ENCODE measurements at regions not wholly inside any gene's neighbourhood (a gene's known extent, or its start where the extent isn't known, plus 50 kb on each side); places are given as distances from the start of the nearest gene placed in this dataset.

- H3K9me3 ChIP-seq (ENCODE audit: severe bottlenecking), result no peaks in the 10 kb centered on the region
- DNase-seq, result no peak
- TF ChIP-seq CTCF (IDR thresholded peaks at IDR 0.05; ENCODE audit: low read depth, low read length), result no peak
- no peak overlapping the region for H3K4me3 ChIP-seq (ENCODE audit: low read depth, low read length)
- no peaks in the 10 kb centered on the region for H3K36me3 ChIP-seq
- H3K27ac ChIP-seq, result no peak overlapping the region
- H3K27me3 ChIP-seq (ENCODE audit: insufficient read depth, low read depth, severe bottlenecking), result peaks cover 48% of the 10 kb centered on the region
These were observed 547.4 kb downstream of the LTN1 start for GRCh38 chr21:28445141-28445830.

DNA sequence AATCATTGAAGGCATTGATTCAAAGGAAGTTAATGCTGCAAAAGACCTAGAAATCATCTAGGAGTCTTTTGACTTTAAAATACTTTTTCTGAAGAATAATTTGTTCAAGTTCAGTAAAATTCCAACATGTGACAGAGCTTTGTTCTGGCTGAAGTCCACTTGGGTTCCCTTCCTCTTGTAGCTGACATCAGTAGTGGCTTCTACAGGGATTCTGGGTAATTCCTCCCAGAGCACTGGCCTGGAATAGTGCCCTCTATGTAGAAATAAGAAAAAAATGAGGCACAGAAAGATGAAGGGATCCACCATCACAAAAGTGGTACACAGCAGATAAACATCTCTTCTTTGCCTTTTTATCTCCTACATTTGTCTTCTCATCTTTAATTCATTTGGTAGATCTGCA is 548.1 kb downstream of the LTN1 start:
- H3K27ac ChIP-seq, result no peak overlapping the region
- DNase-seq, result no peak

GRCh38 chr21:28444111-28444510 is 548.6 kb downstream of the LTN1 start:
- Histone ChIP-seq H3K27me3 (ENCODE audit: insufficient read depth, low read depth, severe bottlenecking) (peaks cover 47% of the 10 kb centered on the region), H3K36me3 (no peaks in the 10 kb centered on the region), H3K4me3 (ENCODE audit: low read depth, low read length) (no peak overlapping the region), H3K27ac (no peak overlapping the region), H3K9me3 (ENCODE audit: severe bottlenecking) (no peaks in the 10 kb centered on the region)
- DNase-seq, result no peak
- no peak for TF ChIP-seq CTCF (IDR thresholded peaks at IDR 0.05; ENCODE audit: low read depth, low read length)

More for the DNA sequence above, 548.1 kb downstream of the LTN1 start:
- no peak for TF ChIP-seq CTCF (IDR thresholded peaks at IDR 0.05; ENCODE audit: low read depth, low read length)
- Histone ChIP-seq H3K36me3 (no peaks in the 10 kb centered on the region), H3K27me3 (ENCODE audit: insufficient read depth, low read depth, severe bottlenecking) (peaks cover 47% of the 10 kb centered on the region), H3K9me3 (ENCODE audit: severe bottlenecking) (no peaks in the 10 kb centered on the region), H3K4me3 (ENCODE audit: low read depth, low read length) (no peak overlapping the region)

DNA sequence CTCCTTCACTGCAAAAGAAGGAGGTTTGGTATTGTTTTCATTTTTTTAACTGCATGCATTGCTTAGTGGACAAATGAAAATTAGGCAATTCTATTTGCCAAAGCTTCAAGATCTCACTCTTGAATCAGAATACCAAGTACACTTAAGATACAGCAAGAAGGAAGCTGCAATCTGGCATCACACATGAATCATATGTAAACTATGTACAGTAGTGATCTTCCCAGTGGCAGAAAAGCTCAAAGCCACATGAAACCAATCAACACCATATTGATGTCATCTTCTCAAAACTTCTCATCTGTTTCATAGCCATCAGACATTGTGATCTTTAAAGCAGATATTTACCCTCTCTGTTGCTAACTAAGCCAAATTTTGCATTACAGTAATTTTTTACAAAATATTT is 550.1 kb downstream of the LTN1 start:
- Histone ChIP-seq H3K4me3 (ENCODE audit: low read depth, low read length) (no peak overlapping the region), H3K27ac (no peak overlapping the region), H3K27me3 (ENCODE audit: insufficient read depth, low read depth, severe bottlenecking) (peaks cover 47% of the 10 kb centered on the region), H3K36me3 (no peaks in the 10 kb centered on the region), H3K9me3 (ENCODE audit: severe bottlenecking) (no peaks in the 10 kb centered on the region)
- DNase-seq, result no peak
- TF ChIP-seq CTCF (IDR thresholded peaks at IDR 0.05; ENCODE audit: low read depth, low read length), result no peak

GRCh38 chr21:28442085-28442484 is 550.6 kb downstream of the LTN1 start:
- H3K27ac ChIP-seq, result no peak overlapping the region
- H3K36me3 ChIP-seq, result no peaks in the 10 kb centered on the region
- H3K9me3 ChIP-seq (ENCODE audit: severe bottlenecking), result no peaks in the 10 kb centered on the region
- DNase-seq, result no peak
- no peak for TF ChIP-seq CTCF (IDR thresholded peaks at IDR 0.05; ENCODE audit: low read depth, low read length)
- no peak overlapping the region for H3K4me3 ChIP-seq (ENCODE audit: low read depth, low read length)
- H3K27me3 ChIP-seq (ENCODE audit: insufficient read depth, low read depth, severe bottlenecking), result peaks cover 47% of the 10 kb centered on the region

GRCh38 chr21:28439788-28440187 is 552.9 kb downstream of the LTN1 start:
- no peak overlapping the region for H3K27ac ChIP-seq
- peaks cover 49% of the 10 kb centered on the region for H3K27me3 ChIP-seq (ENCODE audit: insufficient read depth, low read depth, severe bottlenecking)
- no peak for DNase-seq
- TF ChIP-seq CTCF (IDR thresholded peaks at IDR 0.05; ENCODE audit: low read depth, low read length), result no peak
- H3K9me3 ChIP-seq (ENCODE audit: severe bottlenecking), result no peaks in the 10 kb centered on the region
- no peak overlapping the region for H3K4me3 ChIP-seq (ENCODE audit: low read depth, low read length)
- H3K36me3 ChIP-seq, result no peaks in the 10 kb centered on the region
